ENCODE measurements at regions not wholly inside any gene's neighbourhood (a gene's known extent, or its start where the extent isn't known, plus 50 kb on each side); places are given as distances from the start of the nearest gene placed in this dataset.

DNA sequence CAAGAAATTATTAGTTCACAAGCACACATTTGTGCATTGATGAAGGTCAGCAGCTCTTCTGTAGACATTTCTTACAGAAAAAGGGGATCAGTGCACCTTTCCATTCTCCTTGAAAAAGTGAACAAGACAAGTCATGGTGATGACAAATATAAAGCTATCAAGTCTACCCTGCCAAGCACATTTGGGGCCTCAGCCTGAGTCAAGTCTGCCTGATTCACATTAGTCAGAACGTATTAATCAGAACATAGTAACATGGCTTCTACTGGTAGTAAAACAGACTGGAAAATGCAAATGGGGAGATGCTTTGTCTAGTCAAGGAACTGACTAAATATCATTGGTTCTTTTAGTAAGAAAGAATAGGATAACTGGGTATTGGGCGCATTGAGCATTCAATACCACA is 2305.1 kb downstream of the PCDH7 start:
- no peak for DNase-seq
- H3K9me3 ChIP-seq (replicated peaks in 1 of 2; ENCODE audit: control insufficient read depth in 1 of 2, insufficient read depth in 1 of 2, low read length in 2 of 2): no peaks in the 10 kb centered on the region
- H3K79me2 ChIP-seq (ENCODE audit: insufficient read depth, low read length): no peaks in the 10 kb centered on the region
- TF ChIP-seq CTCF (IDR thresholded peaks at IDR 0.05): no peak
- no peaks in the 10 kb centered on the region for H3K27me3 Mint-ChIP-seq (ENCODE audit: low read depth in 3 of 3)
- no peaks in the 10 kb centered on the region for H3K36me3 ChIP-seq (replicated peaks in 1 of 2; ENCODE audit: control insufficient read depth in 1 of 2, insufficient read depth in 2 of 2, low read length in 2 of 2)
- intact Hi-C loops (cut with micrococcal nuclease): no loop called here
- H3K4me3 ChIP-seq (replicated peaks in 1 of 3; ENCODE audit: low read depth in 2 of 3, low read length in 3 of 3): no peak overlapping the region
- no peaks in the 10 kb centered on the region for H3K4me1 ChIP-seq (ENCODE audit: control insufficient read depth in 1 of 2, insufficient read depth in 2 of 2, low read length in 2 of 2)
- H4K20me1 ChIP-seq (ENCODE audit: insufficient read depth, low read length): no peaks in the 10 kb centered on the region
- H3K9ac ChIP-seq (ENCODE audit: insufficient read depth, low read length, poor library complexity, severe bottlenecking): no peak overlapping the region
- no peak overlapping the region for H3K4me3 Mint-ChIP-seq
- H3K4me2 ChIP-seq (replicated peaks; ENCODE audit: extremely low read depth, low read length, poor library complexity, severe bottlenecking): no peak overlapping the region
- no peaks in the 10 kb centered on the region for H3K27me3 ChIP-seq (ENCODE audit: control insufficient read depth in 2 of 2, insufficient read depth in 2 of 2, low read length in 2 of 2)
- 83% methylated on average over 1 of the region's 2 CpGs for WGBS (ENCODE audit: insufficient coverage)
- H3K4me1 Mint-ChIP-seq: no peaks in the 10 kb centered on the region
- no peaks in the 10 kb centered on the region for H3K9me3 Mint-ChIP-seq
- H3K27ac ChIP-seq (ENCODE audit: low read depth in 1 of 2, low read length in 2 of 2): no peak overlapping the region
- no peak overlapping the region for H2AFZ ChIP-seq (ENCODE audit: insufficient read depth, low read depth, low read length, poor library complexity, severe bottlenecking)
- no peak overlapping the region for H3K27ac Mint-ChIP-seq
- no peaks in the 10 kb centered on the region for H3K36me3 Mint-ChIP-seq

DNA sequence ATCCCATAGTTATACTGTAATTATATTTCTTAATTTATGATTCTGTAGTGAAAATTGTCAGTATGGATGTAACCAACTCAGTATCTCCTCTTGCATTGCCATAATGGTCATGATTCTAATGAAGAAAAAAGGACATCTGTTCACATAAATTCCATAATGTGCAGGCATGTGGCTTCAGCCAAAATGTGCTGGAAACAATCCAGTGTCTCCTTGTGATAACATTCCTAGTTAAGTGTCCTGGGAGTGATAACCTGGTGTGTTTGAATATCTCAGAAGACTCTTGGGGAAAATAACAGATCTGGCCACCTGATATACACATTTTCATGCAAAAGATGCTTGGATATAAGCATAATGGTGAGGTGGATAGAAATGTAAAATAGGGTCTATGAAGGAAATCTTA is 2309.8 kb downstream of the PCDH7 start:
- H3K27ac Mint-ChIP-seq: no peak overlapping the region
- Histone ChIP-seq H3K36me3 (replicated peaks in 1 of 2; ENCODE audit: control insufficient read depth in 1 of 2, insufficient read depth in 2 of 2, low read length in 2 of 2) (no peaks in the 10 kb centered on the region), H3K9me3 (replicated peaks in 1 of 2; ENCODE audit: control insufficient read depth in 1 of 2, insufficient read depth in 1 of 2, low read length in 2 of 2) (no peaks in the 10 kb centered on the region), H3K4me3 (replicated peaks in 1 of 3; ENCODE audit: low read depth in 2 of 3, low read length in 3 of 3) (no peak overlapping the region), H4K20me1 (ENCODE audit: insufficient read depth, low read length) (no peaks in the 10 kb centered on the region), H3K4me2 (replicated peaks; ENCODE audit: extremely low read depth, low read length, poor library complexity, severe bottlenecking) (no peak overlapping the region), H2AFZ (ENCODE audit: insufficient read depth, low read depth, low read length, poor library complexity, severe bottlenecking) (no peak overlapping the region), H3K9ac (ENCODE audit: insufficient read depth, low read length, poor library complexity, severe bottlenecking) (no peak overlapping the region), H3K27ac (ENCODE audit: low read depth in 1 of 2, low read length in 2 of 2) (no peak overlapping the region), H3K4me1 (ENCODE audit: control insufficient read depth in 1 of 2, insufficient read depth in 2 of 2, low read length in 2 of 2) (no peaks in the 10 kb centered on the region), H3K27me3 (ENCODE audit: control insufficient read depth in 2 of 2, insufficient read depth in 2 of 2, low read length in 2 of 2) (no peaks in the 10 kb centered on the region), H3K79me2 (ENCODE audit: insufficient read depth, low read length) (no peaks in the 10 kb centered on the region)
- intact Hi-C loops (cut with micrococcal nuclease): no loop called here
- H3K36me3 Mint-ChIP-seq: no peaks in the 10 kb centered on the region
- no peaks in the 10 kb centered on the region for H3K4me1 Mint-ChIP-seq
- H3K27me3 Mint-ChIP-seq (ENCODE audit: low read depth in 3 of 3): no peaks in the 10 kb centered on the region
- DNase-seq: no peak
- H3K9me3 Mint-ChIP-seq: no peaks in the 10 kb centered on the region
- H3K4me3 Mint-ChIP-seq: no peak overlapping the region
- TF ChIP-seq CTCF (IDR thresholded peaks at IDR 0.05): no peak
